Activated naive CD4-positive, alpha-beta T cell treated with anti-CD3 and anti-CD28 coated beads, Interleukin-2, amount 10 ng/mL, durations not matched to agents 7 days and 5 days (primary cell): ENCODE measurements at regions not wholly inside any gene's neighbourhood (a gene's known extent, or its start where the extent isn't known, plus 50 kb on each side); places are given as distances from the start of the nearest gene placed in this dataset.

Experiments
- CTCF ChIA-PET: fragments of 350-600 bp; sonication (Branson Sonifier 250); formaldehyde crosslinking; loops from one replicate; lab custom pipeline; 2021; ENCODE audit warnings: antibody characterized with exemption; lab: Charles Lee
- DNase-seq: peaks from one replicate; pipeline ENCODE4 v3.0.0-alpha.2; 2020
- H3K27ac Mint-ChIP-seq: one replicate; pipeline ENCODE4 v1.8.0; 2021; ENCODE audit warnings: mild to moderate bottlenecking, moderate library complexity, mixed read lengths
- H3K27me3 Mint-ChIP-seq: one replicate; pipeline ENCODE4 v1.8.0; 2021; ENCODE audit warnings: mild to moderate bottlenecking, mixed read lengths
- H3K36me3 Mint-ChIP-seq: one replicate; pipeline ENCODE4 v1.8.0; 2021; ENCODE audit warnings: mixed read lengths
- H3K4me1 Mint-ChIP-seq: one replicate; pipeline ENCODE4 v1.8.0; 2021; ENCODE audit warnings: mixed read lengths
- H3K4me3 Mint-ChIP-seq: one replicate; pipeline ENCODE4 v1.8.0; 2021; ENCODE audit warnings: mild to moderate bottlenecking, moderate library complexity, mixed read lengths
- H3K9me3 Mint-ChIP-seq: one replicate; pipeline ENCODE4 v1.8.0; 2021; ENCODE audit warnings: mixed read lengths

DNA sequence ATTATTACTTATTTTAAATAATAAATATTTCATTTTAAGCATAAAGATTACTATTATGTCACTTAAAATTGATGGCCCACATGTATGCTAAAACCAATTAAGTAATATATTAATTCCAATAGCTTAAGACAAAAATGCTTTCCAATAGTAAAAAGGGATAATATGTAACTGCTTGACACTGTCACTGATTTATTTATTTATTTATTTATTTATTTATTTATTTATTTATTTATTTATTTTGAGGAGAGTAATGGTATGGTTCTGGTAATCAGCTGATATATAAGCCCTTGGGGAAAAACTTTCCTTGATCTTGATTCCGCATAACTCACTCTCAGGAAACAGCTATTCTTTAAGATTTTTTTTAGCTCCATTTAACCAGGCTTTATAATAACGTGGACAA lies 903.0 kb upstream of the ATXN8OS start:
- Mint-ChIP-seq H3K9me3 (peaks cover 2% of the 10 kb centered on the region), H3K4me1 (no peaks in the 10 kb centered on the region), H3K27ac (no peak overlapping the region), H3K36me3 (no peaks in the 10 kb centered on the region), H3K4me3 (no peak overlapping the region), H3K27me3 (no peaks in the 10 kb centered on the region)
- CTCF ChIA-PET: no interaction called here
- no peak for DNase-seq

DNA sequence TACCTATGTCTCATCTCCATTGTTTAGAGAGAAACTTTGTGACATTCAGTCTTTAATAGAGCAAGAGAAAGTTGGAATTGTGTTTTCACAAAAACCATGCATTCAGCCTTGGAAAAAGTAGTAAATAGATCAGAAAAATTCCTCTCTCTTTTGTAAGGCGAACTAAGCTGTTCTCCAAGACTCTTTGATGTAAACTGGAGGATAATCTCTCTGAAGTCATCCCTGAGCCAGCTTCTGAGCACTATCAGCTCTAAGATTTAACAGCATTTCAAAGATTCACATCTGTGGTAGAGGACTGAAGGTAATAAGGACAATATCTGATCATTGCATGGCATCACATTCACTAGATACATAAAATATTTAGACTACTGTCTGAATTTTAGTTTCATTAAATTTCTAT lies 904.6 kb upstream of the ATXN8OS start:
- no peaks in the 10 kb centered on the region for H3K27me3 Mint-ChIP-seq
- H3K4me1 Mint-ChIP-seq: no peaks in the 10 kb centered on the region
- H3K9me3 Mint-ChIP-seq: peaks cover 2% of the 10 kb centered on the region
- DNase-seq: no peak
- no peaks in the 10 kb centered on the region for H3K36me3 Mint-ChIP-seq
- no peak overlapping the region for H3K4me3 Mint-ChIP-seq
- CTCF ChIA-PET: no interaction called here
- H3K27ac Mint-ChIP-seq: no peak overlapping the region

DNA sequence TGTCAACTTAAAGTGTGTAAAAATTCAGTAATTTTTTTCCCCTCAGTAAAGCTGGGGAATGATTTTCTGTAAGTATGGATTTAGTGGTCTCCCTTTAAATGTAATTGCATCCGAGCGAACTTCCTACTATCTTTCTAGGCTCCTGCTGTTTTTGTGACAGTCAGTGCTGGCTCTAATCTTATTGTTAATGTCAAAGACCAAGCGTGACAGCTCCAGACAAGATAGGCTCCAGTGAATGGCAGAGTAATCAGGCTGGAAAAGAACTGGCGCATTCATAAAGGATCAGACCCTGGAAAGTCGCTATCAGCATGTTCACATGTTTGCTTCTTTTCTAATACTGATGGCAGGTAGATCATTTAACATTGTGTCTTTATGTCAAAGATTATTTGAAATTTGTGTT lies 908.0 kb upstream of the ATXN8OS start:
- CTCF ChIA-PET: no interaction called here

DNA sequence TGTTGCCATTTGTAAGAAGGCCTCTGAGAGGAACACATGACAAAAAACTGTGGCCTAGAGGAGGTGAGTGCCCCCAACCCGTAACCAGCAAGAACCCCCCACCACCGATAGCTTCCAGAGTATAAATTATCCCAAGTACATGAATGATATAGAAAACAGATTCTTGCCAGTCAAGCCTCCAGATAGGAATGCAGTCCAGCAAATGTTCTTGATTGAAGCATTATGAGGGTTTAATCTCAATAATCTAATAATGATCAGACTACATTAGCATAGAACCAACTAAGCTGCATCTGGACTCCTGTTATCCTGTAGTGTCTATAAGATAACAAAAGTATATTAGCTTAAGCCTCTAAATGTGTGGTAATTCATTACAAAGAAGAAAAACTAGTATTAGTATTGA lies 908.9 kb upstream of the ATXN8OS start:
- Mint-ChIP-seq H3K27ac (no peak overlapping the region), H3K9me3 (peaks cover 3% of the 10 kb centered on the region), H3K27me3 (no peaks in the 10 kb centered on the region), H3K4me1 (no peaks in the 10 kb centered on the region), H3K36me3 (no peaks in the 10 kb centered on the region), H3K4me3 (no peak overlapping the region)
- DNase-seq: no peak
- CTCF ChIA-PET: no interaction called here

More for the DNA sequence above, 908.0 kb upstream of the ATXN8OS start:
- Mint-ChIP-seq H3K36me3 (no peaks in the 10 kb centered on the region), H3K27ac (no peak overlapping the region), H3K9me3 (no peaks in the 10 kb centered on the region), H3K4me3 (no peak overlapping the region), H3K27me3 (no peaks in the 10 kb centered on the region), H3K4me1 (no peaks in the 10 kb centered on the region)
- no peak for DNase-seq

DNA sequence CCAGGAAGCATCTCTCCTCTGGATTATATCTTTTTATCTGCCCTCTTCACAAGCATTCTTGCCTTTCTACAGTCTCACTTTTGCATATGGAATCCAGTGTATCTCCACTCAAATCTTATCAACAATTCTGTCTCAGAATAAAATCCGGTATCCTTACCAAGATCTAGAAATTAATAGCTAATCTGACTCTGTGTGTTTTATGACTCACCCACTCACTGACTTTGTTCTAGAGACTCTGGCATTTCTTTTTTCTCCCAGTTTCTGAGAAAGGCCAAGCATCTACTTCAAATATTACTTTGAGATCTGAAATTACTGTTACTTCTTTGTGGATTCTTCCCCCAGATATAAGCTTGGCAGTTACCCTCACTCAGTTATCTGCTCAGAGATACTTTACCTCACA lies 913.5 kb upstream of the ATXN8OS start:
- DNase-seq: no peak
- no peaks in the 10 kb centered on the region for H3K27me3 Mint-ChIP-seq
- peaks cover 7% of the 10 kb centered on the region for H3K9me3 Mint-ChIP-seq
- no peaks in the 10 kb centered on the region for H3K4me1 Mint-ChIP-seq
- no peak overlapping the region for H3K27ac Mint-ChIP-seq
- H3K36me3 Mint-ChIP-seq: no peaks in the 10 kb centered on the region
- no peak overlapping the region for H3K4me3 Mint-ChIP-seq
- CTCF ChIA-PET: no interaction called here

DNA sequence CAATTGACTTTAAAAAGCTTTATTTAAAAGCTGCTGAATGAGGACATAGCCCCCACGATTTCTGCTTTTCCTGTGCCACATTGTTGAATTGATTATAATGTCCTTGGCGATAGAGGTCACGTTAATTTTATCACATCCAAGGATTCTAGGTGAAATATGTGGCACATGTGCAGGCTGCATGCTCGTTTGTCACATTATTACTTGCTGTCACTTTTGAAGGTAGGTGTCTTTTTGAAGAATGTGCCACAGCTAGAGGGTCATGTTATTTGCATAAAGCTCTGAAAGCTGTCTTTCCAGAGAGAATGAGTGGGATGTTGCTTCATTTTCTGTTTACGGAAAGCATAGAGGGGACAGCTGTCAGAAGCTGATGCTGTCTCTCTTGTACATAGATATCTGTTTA lies 927.6 kb upstream of the ATXN8OS start:
- no peaks in the 10 kb centered on the region for H3K4me1 Mint-ChIP-seq
- H3K27me3 Mint-ChIP-seq: no peaks in the 10 kb centered on the region
- CTCF ChIA-PET: no interaction called here
- no peak for DNase-seq
- no peak overlapping the region for H3K4me3 Mint-ChIP-seq
- H3K27ac Mint-ChIP-seq: no peak overlapping the region
- H3K9me3 Mint-ChIP-seq: peaks cover 10% of the 10 kb centered on the region
- no peaks in the 10 kb centered on the region for H3K36me3 Mint-ChIP-seq

DNA sequence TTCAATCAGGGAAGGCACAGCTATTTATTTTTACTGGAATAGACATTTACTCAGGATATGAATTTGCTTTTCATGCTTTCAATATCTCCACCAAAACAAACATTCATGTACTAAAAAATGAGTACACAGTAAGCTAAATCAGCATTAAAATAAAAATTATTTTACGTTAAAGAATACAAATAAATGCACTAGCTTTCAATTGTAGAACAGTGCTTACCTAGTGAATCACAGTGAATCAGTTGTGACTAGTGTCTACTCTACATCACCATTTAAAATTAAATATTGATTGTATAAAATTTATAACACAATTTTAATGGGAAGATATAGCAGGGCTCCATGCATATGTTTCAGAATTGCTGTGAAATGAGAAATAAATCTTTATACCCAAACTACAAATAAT lies 929.6 kb upstream of the ATXN8OS start:
- no peak for DNase-seq
- CTCF ChIA-PET: no interaction called here
- H3K4me3 Mint-ChIP-seq: no peak overlapping the region
- H3K9me3 Mint-ChIP-seq: peaks cover 2% of the 10 kb centered on the region
- H3K4me1 Mint-ChIP-seq: no peaks in the 10 kb centered on the region
- H3K27ac Mint-ChIP-seq: no peak overlapping the region
- H3K27me3 Mint-ChIP-seq: no peaks in the 10 kb centered on the region
- no peaks in the 10 kb centered on the region for H3K36me3 Mint-ChIP-seq

DNA sequence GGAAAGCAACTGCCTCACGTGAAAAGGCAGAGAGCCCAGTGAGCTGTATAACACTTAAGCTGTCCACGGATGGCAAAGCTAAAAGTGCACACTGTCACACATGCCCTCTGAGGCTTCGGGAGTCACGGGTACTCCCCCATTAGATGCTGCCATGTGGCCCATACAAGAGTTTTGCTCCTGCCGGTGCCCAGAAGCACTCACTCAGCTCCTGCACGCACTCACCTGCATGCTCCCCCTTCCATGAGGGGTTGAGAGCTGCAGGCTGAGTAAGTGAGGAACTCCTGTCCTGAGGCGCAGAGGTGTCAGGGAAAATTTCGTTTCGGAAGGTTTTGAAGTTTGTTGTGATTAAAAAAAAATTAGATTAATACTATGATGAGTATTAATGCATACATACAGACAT lies 939.2 kb upstream of the ATXN8OS start:
- Mint-ChIP-seq H3K4me1 (no peaks in the 10 kb centered on the region), H3K36me3 (no peaks in the 10 kb centered on the region), H3K4me3 (no peak overlapping the region), H3K27me3 (no peaks in the 10 kb centered on the region), H3K9me3 (peaks cover 3% of the 10 kb centered on the region), H3K27ac (no peak overlapping the region)
- DNase-seq: no peak
- CTCF ChIA-PET: no interaction called here

DNA sequence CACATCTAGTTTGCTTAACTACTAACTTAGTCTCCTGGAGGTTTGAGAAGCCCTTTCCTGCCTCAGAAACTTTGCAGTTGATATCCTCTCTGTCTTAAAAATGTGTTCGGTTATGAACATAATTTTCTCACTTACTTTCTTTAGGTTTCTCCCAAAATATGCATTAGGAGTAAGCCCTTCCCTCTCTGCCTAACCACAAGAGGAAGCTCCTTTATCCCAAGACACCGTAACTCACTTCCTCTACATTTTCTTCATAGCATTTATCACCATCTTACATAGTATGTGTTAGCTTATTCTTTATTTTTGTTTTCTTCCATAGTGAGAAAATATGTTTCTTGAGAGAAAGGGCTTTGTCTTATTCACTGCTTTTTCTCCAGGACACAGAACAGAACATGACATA lies 952.5 kb upstream of the ATXN8OS start:
- Mint-ChIP-seq H3K36me3 (no peaks in the 10 kb centered on the region), H3K4me1 (no peaks in the 10 kb centered on the region), H3K9me3 (no peaks in the 10 kb centered on the region), H3K4me3 (no peak overlapping the region), H3K27me3 (no peaks in the 10 kb centered on the region), H3K27ac (no peak overlapping the region)
- CTCF ChIA-PET: no interaction called here
- DNase-seq: no peak

DNA sequence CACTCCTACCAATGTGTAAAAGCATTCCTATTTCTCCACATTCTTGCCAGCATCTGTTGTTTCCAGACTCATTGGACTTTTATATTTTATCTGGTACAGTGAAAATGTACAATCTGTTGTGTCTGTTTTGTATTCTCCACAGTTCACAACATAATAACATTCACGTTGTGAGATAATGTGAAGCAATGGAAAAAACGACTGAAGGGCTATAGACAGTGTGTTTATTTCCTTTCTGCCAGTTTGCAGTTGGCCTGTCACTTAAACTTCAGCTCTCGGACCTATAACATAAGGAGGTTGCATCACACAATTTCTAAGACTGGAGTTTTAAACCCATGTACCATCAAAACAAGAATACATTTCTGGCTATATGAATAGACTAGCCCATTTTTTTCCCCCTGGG lies 965.5 kb upstream of the ATXN8OS start:
- H3K27me3 Mint-ChIP-seq: no peaks in the 10 kb centered on the region
- no peaks in the 10 kb centered on the region for H3K4me1 Mint-ChIP-seq
- no peak overlapping the region for H3K27ac Mint-ChIP-seq
- H3K4me3 Mint-ChIP-seq: no peak overlapping the region
- CTCF ChIA-PET: no interaction called here
- no peak for DNase-seq
- H3K9me3 Mint-ChIP-seq: peaks cover 10% of the 10 kb centered on the region
- H3K36me3 Mint-ChIP-seq: no peaks in the 10 kb centered on the region

DNA sequence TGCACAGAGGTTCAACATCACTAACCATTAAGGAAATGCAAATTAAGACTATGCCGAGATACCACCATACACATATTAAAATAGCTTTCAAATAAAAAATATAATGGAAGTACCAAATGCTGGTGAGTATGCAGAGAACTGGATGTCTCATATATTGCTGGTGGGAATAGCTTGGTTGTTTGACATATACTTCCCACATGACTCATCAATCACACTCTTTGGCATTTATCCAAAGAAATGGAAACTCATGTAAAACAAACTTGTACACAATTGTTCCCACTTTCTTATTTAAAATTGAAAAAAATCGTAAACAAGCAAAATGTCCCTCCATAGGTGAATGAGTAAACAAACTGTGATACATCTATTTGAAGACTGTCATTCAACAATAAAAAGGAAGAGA lies 982.6 kb upstream of the ATXN8OS start:
- Mint-ChIP-seq H3K4me1 (no peaks in the 10 kb centered on the region), H3K27ac (no peak overlapping the region), H3K36me3 (no peaks in the 10 kb centered on the region), H3K27me3 (no peaks in the 10 kb centered on the region), H3K9me3 (peaks cover 30% of the 10 kb centered on the region), H3K4me3 (no peak overlapping the region)
- CTCF ChIA-PET: no interaction called here
- DNase-seq: no peak

DNA sequence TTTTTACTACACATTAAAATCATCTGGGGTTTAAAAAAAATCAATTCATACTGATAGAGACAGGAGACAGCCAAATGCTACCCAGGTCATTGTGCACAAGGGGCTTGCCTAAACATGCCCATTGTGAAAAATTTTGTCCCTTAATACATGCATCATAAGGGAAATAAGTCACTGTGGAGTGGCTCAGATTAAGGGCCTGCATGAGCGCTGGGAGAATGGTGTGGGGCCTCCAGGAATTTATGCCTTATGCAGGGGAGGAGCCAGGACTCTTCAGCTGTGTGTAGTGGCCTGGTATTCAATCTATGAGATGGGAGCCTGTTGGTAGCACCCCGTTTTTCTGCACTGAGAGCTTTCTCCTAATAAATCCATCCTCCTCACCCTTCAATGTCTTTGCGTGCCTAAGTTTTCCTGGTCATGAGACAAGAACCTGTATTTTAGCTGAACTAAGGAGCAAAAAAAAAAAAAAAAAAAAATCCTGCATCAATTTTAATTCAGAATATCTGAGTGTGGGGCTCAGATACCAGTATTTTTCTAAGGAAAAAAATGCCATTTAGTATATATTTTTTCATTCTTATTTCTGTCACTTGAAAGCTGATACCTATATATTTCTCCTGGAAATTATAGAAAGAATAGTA lies 997.6 kb upstream of the ATXN8OS start:
- Mint-ChIP-seq H3K4me1 (no peaks in the 10 kb centered on the region), H3K27me3 (no peaks in the 10 kb centered on the region), H3K36me3 (no peaks in the 10 kb centered on the region), H3K4me3 (no peak overlapping the region), H3K9me3 (peaks cover 2% of the 10 kb centered on the region), H3K27ac (no peak overlapping the region)
- CTCF ChIA-PET: no interaction called here
- DNase-seq: no peak

DNA sequence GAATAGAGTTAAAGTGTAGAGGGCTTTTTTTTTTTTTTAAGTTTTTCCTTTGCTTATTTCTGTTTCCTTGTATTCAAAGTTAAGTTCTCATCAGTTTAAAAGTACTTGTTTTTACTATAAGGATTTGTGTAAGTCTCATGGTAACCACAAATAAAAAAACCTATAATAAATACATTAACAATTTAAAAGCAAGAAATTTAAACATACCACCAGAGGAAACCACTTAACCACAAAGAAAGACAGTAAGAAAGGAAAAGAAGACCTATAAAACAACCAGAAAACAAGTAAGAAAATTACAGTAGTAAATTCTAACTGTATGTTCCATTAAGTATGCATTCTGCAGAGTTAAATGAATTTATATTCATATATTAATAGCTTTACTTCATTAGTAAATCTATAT lies 999.1 kb upstream of the ATXN8OS start:
- Mint-ChIP-seq H3K9me3 (peaks cover 2% of the 10 kb centered on the region), H3K36me3 (no peaks in the 10 kb centered on the region), H3K4me1 (no peaks in the 10 kb centered on the region), H3K4me3 (no peak overlapping the region), H3K27ac (no peak overlapping the region), H3K27me3 (no peaks in the 10 kb centered on the region)
- no peak for DNase-seq
- CTCF ChIA-PET: no interaction called here

DNA sequence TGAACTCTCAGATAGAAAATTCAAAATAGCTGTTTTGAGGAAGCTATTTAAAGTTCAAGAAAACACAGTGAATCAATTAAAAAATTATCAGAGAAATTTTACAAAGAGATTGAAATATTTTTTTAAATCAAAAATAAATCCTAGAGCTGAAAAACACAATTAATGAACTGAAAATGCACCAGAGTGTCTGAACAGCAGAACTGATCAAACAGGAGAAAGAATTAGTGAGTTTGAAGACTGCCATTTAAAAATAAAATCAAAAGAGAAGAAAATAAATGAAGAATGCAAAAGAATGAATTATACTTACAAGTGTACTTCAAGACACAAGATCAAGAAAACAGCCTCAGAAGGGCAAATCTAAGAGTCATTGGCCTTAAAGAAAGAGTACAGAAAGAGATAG lies 1000.2 kb upstream of the ATXN8OS start:
- H3K27me3 Mint-ChIP-seq: no peaks in the 10 kb centered on the region
- DNase-seq: no peak
- no peaks in the 10 kb centered on the region for H3K36me3 Mint-ChIP-seq
- H3K4me3 Mint-ChIP-seq: no peak overlapping the region
- H3K27ac Mint-ChIP-seq: no peak overlapping the region
- H3K4me1 Mint-ChIP-seq: no peaks in the 10 kb centered on the region
- H3K9me3 Mint-ChIP-seq: peaks cover 4% of the 10 kb centered on the region
- CTCF ChIA-PET: no interaction called here

DNA sequence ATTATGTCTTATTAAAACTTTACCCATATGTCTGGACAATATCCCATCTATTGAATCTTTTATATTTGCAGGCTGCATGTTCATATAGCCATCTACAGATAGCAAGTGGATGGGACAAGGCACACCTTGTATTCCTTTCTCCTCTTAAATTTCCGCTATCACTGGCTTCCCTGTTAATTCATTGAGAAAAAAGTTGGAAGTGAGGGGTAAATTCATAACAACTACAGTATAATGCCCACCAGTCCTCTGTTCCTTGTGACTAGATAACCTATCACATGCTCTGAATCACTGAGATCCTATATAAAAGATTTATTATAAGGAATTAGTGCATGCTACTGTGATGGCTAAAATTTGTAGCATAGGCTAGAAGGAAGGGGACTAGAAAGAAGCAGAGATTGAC lies 1005.8 kb upstream of the ATXN8OS start:
- CTCF ChIA-PET: no interaction called here

DNA sequence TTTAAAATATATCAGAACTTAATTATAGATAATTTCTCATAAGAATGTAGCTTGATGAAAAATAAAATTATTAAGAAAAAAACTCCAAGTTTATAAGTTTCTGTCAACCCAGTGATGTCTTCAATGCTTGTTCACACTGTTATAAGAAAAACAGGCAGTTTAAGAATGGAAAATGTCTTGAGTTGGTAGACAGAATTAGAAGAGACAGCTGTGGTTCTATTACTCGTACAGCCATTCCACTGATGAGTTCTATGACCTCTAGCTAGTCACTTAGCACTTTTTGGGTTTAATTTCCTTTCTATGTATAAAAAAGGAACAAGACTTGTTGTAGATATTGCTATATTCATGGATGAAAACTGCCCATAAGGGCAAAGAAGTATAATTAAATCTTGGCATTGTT lies 1013.1 kb upstream of the ATXN8OS start:
- Mint-ChIP-seq H3K27me3 (no peaks in the 10 kb centered on the region), H3K4me1 (no peaks in the 10 kb centered on the region), H3K9me3 (no peaks in the 10 kb centered on the region), H3K4me3 (no peak overlapping the region), H3K27ac (no peak overlapping the region), H3K36me3 (no peaks in the 10 kb centered on the region)
- CTCF ChIA-PET: no interaction called here
- DNase-seq: no peak

More for the DNA sequence above, 1005.8 kb upstream of the ATXN8OS start:
- Mint-ChIP-seq H3K27ac (no peak overlapping the region), H3K36me3 (no peaks in the 10 kb centered on the region), H3K27me3 (no peaks in the 10 kb centered on the region), H3K4me3 (no peak overlapping the region), H3K4me1 (no peaks in the 10 kb centered on the region), H3K9me3 (peaks cover 4% of the 10 kb centered on the region)
- no peak for DNase-seq
